ENCODE measurements at regions not wholly inside any gene's neighbourhood (a gene's known extent, or its start where the extent isn't known, plus 50 kb on each side); places are given as distances from the start of the nearest gene placed in this dataset.

- H3K4me3 ChIP-seq (ENCODE audit: low read depth, low read length) = no peak overlapping the region
Measured at GRCh38 chr9:78573669-78574068, 276.7 kb downstream of the PSAT1 start.

DNA sequence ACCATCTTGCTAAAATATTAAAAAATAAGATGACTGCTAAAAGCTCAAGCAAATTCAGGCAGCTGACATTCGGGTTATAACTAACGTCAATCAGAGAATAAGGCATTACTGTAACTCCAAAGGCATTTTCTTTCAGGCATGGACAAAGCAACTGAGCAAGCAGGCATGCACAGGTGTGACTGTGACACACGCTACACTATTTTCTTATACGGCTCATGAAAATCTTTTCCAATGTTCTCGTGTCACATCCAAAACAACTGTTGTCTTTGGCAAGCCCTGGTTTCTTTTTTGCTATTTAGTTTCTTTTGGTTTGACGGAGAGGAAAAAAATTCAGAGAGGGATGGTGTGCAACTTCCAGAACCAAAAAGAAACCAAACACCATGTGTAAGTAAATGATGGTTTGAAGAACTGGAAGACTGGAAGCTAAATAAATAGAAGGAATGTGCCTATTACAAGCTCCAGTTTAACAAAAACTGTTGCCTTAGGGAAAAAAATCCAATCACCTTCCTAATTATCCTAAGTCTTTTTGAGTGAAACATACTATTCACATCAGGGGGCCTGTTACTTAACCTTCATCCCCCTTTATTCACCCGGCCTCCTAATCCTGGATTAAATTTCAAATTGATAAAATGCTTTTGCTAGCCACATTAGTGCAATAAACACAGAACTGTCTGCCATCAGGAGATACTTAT lies 277.6 kb downstream of the PSAT1 start:
- DNase-seq (ENCODE audit: low read depth) = no peak
- H3K4me3 ChIP-seq (ENCODE audit: low read depth, low read length) = no peak overlapping the region
- TF ChIP-seq, protein P1, sequence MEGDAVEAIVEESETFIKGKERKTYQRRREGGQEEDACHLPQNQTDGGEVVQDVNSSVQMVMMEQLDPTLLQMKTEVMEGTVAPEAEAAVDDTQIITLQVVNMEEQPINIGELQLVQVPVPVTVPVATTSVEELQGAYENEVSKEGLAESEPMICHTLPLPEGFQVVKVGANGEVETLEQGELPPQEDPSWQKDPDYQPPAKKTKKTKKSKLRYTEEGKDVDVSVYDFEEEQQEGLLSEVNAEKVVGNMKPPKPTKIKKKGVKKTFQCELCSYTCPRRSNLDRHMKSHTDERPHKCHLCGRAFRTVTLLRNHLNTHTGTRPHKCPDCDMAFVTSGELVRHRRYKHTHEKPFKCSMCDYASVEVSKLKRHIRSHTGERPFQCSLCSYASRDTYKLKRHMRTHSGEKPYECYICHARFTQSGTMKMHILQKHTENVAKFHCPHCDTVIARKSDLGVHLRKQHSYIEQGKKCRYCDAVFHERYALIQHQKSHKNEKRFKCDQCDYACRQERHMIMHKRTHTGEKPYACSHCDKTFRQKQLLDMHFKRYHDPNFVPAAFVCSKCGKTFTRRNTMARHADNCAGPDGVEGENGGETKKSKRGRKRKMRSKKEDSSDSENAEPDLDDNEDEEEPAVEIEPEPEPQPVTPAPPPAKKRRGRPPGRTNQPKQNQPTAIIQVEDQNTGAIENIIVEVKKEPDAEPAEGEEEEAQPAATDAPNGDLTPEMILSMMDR (IDR thresholded peaks at IDR 0.05; ENCODE audit: insufficient read depth, low read length) = no peak

More at GRCh38 chr9:78573669-78574068, 276.7 kb downstream of the PSAT1 start:
- DNase-seq (ENCODE audit: low read depth) = no peak
- TF ChIP-seq, protein P1 (IDR thresholded peaks at IDR 0.05; ENCODE audit: insufficient read depth, low read length) = no peak

GRCh38 chr9:78575081-78575480 lies 278.2 kb downstream of the PSAT1 start:
- TF ChIP-seq, protein P1 (IDR thresholded peaks at IDR 0.05; ENCODE audit: insufficient read depth, low read length) = no peak
- DNase-seq (ENCODE audit: low read depth) = no peak
- H3K4me3 ChIP-seq (ENCODE audit: low read depth, low read length) = no peak overlapping the region

- no peak for DNase-seq (ENCODE audit: low read depth)
- H3K4me3 ChIP-seq (ENCODE audit: low read depth, low read length) = no peak overlapping the region
- TF ChIP-seq, protein P1 (IDR thresholded peaks at IDR 0.05; ENCODE audit: insufficient read depth, low read length) = no peak
Measured at GRCh38 chr9:78575771-78576170, 278.8 kb downstream of the PSAT1 start.

DNA sequence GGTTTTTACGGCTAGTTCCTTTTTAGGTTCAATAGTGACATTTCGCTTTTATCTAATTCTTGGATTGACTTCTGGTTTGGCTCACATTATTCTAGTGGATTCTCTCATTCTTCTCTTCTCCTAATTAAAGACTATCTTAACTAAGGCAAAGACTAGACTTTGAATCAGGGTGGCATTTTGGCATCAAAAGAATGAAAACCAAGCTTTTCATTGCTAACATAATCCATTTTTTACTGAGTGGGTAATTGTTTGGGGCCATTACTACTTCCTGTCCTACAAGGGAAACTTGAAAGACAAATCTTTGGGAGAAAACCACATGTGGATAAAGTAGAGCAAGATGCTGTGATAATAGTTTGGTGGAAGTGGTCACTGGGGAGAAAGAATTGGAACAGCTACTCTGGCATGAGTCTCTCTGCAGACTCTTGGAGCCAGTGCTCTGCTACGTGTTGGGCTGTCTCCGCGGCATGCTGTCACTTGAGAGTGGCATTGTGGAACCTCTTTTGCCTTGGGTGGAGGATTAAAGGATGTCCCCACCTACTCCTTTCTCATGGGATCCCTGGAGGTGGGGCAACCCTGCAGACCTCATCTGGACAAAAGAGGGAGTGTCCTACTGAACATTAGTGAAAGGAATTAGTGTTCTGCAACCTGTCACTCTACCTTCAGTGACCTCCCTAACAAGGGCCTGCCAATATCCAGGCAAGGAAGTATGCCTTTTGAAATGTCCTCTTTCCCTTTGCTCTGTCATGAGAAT lies 280.4 kb downstream of the PSAT1 start:
- DNase-seq (ENCODE audit: low read depth) = no peak
- H3K4me3 ChIP-seq (ENCODE audit: low read depth, low read length) = no peak overlapping the region
- TF ChIP-seq, protein P1 (IDR thresholded peaks at IDR 0.05; ENCODE audit: insufficient read depth, low read length) = no peak

DNA sequence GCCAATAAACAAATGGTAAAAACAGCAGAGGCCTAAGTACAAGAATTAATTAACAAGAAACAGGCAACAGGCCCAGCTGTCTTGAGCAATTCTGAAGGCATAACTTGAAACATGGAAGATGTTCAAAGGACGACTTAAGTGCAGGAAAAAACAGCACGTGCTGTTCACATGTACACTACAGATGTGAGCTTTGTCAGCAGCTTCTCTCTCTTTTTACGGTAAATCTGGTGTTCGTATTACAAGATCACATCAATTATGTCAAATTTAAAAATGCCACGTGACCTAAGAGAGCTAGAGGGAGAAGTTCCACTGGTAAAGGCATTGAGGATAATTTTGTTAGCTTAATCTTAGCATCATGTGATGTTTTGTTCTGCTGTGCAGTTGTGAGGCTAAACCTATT lies 281.1 kb downstream of the PSAT1 start:
- no peak overlapping the region for H3K4me3 ChIP-seq (ENCODE audit: low read depth, low read length)
- DNase-seq (ENCODE audit: low read depth) = no peak
- TF ChIP-seq, protein P1 (IDR thresholded peaks at IDR 0.05; ENCODE audit: insufficient read depth, low read length) = no peak

Data from fibroblast of the aortic adventitia (primary cell).